Activated naive CD4-positive, alpha-beta T cell treated with anti-CD3 and anti-CD28 coated beads, Interleukin-2, amount 10 ng/mL, durations not matched to agents 7 days and 5 days (primary cell): ENCODE measurements at regions not wholly inside any gene's neighbourhood (a gene's known extent, or its start where the extent isn't known, plus 50 kb on each side); places are given as distances from the start of the nearest gene placed in this dataset.
"Not testable (repeated sequence)": the region's sequence is repeated elsewhere in the genome, so short reads cannot be mapped to it uniquely, and the experiment has no call there.

Source experiments
- CTCF ChIA-PET: fragments of 350-600 bp; sonication (Branson Sonifier 250); formaldehyde crosslinking; loops from one replicate; lab custom pipeline; 2021; ENCODE audit warnings: antibody characterized with exemption; lab: Charles Lee
- DNase-seq: peaks from one replicate; pipeline ENCODE4 v3.0.0-alpha.2; 2020
- H3K27ac Mint-ChIP-seq: one replicate; pipeline ENCODE4 v1.8.0; 2021; ENCODE audit warnings: mild to moderate bottlenecking, moderate library complexity, mixed read lengths
- H3K27me3 Mint-ChIP-seq: one replicate; pipeline ENCODE4 v1.8.0; 2021; ENCODE audit warnings: mild to moderate bottlenecking, mixed read lengths
- H3K36me3 Mint-ChIP-seq: one replicate; pipeline ENCODE4 v1.8.0; 2021; ENCODE audit warnings: mixed read lengths
- H3K4me1 Mint-ChIP-seq: one replicate; pipeline ENCODE4 v1.8.0; 2021; ENCODE audit warnings: mixed read lengths
- H3K4me3 Mint-ChIP-seq: one replicate; pipeline ENCODE4 v1.8.0; 2021; ENCODE audit warnings: mild to moderate bottlenecking, moderate library complexity, mixed read lengths
- H3K9me3 Mint-ChIP-seq: one replicate; pipeline ENCODE4 v1.8.0; 2021; ENCODE audit warnings: mixed read lengths

DNA sequence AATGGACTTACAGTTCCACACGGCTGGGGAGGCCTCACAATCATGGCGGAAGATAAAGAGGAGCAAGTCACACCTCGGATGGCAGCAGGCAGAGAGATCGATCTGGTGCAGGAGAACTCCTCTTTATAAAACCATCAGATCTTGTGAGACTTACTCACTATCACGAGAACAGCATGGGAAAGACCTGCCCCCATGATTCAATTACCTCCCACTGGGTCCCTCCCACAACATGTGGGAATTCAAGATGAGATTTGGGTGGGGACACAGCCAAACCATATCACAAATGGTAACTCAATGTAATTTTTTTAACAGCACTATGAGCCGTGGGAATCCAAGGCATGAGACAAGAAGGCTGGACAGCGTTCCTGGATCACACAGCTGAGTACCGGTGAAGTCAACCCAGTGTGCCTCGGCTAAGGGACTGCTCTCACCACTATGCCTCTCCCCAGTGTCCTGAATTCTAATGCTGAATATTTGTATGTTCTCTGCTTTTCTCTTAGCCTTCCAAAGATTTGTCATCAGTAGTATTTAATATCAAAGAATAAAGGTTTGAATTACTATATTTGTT is 84.3 kb downstream of the IRS2 start:
- CTCF ChIA-PET, H3K27ac Mint-ChIP-seq, H3K36me3 Mint-ChIP-seq, H3K9me3 Mint-ChIP-seq, H3K4me1 Mint-ChIP-seq, H3K4me3 Mint-ChIP-seq, DNase-seq: not testable (repeated sequence)
- peaks cover 35% of the 10 kb centered on the region for H3K27me3 Mint-ChIP-seq

DNA sequence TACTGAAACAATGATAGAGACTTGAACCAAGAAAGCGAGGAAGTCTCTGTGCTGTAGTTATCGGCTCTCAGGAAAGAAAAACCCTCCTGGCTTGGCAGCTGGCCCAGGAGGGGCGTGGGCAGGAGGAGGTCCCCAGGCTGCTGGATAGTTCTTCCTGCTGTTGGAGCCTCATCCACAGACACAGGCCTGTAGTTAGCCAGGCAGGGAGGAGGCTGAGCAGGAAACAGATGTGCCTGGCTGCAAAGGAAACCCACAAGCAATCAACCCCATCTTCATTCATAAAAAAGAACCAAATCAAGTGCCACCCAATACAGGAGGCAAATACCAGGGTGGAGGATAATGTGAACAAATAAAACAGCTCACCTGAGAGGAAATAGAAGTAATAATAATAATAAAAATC is 86.2 kb downstream of the IRS2 start:
- H3K9me3 Mint-ChIP-seq = no peaks in the 10 kb centered on the region
- DNase-seq = no peak
- H3K27ac Mint-ChIP-seq = no peak overlapping the region
- CTCF ChIA-PET = no interaction called here
- no peaks in the 10 kb centered on the region for H3K36me3 Mint-ChIP-seq
- peaks cover 4% of the 10 kb centered on the region for H3K4me1 Mint-ChIP-seq
- no peak overlapping the region for H3K4me3 Mint-ChIP-seq
- peaks cover 22% of the 10 kb centered on the region for H3K27me3 Mint-ChIP-seq

DNA sequence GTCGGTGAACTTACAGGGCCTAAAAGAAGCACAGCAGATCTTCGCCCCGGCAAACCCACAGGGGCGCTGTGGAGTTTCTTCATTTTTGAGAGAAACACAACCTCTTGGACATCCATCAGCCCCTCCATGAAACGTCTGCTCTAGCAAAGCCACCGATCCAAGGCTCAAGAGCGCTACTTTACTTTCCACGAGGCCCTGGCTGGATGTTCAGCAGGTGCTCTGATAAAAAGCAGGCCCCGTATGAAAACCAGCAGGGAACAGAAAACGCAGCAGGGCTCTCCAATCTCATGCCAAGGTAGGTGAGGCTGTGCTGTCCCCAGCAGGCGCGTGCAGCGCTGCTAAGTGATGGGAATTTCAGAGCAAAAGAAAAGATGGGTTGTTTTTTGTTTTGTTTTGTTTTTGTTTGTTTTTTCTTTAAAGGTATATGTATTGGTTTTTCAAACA is 86.7 kb downstream of the IRS2 start:
- CTCF ChIA-PET = no interaction called here
- no peak for DNase-seq
- H3K27me3 Mint-ChIP-seq = peaks cover 17% of the 10 kb centered on the region
- H3K9me3 Mint-ChIP-seq = no peaks in the 10 kb centered on the region
- no peaks in the 10 kb centered on the region for H3K36me3 Mint-ChIP-seq
- no peak overlapping the region for H3K27ac Mint-ChIP-seq
- H3K4me3 Mint-ChIP-seq = no peak overlapping the region
- H3K4me1 Mint-ChIP-seq = no peaks in the 10 kb centered on the region

DNA sequence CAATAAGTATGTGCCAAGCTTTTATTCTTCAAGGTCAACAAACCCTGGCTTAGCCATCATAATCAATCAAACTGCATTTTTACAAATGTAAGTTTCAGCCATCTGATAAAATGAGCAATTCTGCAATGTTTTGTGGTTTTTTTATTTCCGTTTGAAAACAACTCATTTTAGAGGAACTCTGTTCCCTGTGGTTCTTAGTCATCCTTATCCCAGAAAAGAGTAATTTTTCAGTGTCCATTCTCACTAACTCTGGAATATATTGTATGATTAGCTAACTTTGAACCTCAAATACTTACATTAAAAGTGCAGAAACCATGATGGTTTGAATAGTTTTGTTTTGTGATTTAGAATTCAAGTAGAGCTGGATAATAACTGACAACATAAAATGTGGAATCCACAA is 87.6 kb downstream of the IRS2 start:
- no peak overlapping the region for H3K27ac Mint-ChIP-seq
- H3K27me3 Mint-ChIP-seq = peaks cover 8% of the 10 kb centered on the region
- H3K4me1 Mint-ChIP-seq = no peaks in the 10 kb centered on the region
- CTCF ChIA-PET = no interaction called here
- H3K4me3 Mint-ChIP-seq = no peak overlapping the region
- H3K36me3 Mint-ChIP-seq = no peaks in the 10 kb centered on the region
- DNase-seq = no peak
- no peaks in the 10 kb centered on the region for H3K9me3 Mint-ChIP-seq

DNA sequence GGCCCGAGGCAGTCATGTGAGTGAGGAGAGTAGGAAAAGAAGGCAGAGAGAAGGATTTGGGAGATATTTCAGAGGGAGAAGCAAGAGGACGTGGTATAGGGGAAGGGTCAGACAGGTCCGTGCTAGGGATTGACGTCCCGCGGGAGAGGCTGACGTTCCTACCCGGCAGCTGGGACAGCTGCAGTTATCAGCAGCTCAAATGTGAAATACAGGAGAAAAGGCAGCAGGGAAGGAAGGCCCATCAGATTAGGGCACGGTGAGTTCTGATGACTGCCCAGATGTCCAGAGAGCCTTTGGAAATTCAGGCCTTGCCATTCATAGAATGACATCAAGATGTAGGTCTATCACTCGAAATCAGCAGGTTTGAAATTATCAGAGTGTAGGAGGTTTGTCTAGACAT is 88.4 kb downstream of the IRS2 start:
- Mint-ChIP-seq H3K36me3 (no peaks in the 10 kb centered on the region), H3K9me3 (no peaks in the 10 kb centered on the region), H3K4me3 (no peak overlapping the region), H3K27ac (no peak overlapping the region), H3K4me1 (no peaks in the 10 kb centered on the region), H3K27me3 (peaks cover 7% of the 10 kb centered on the region)
- no peak for DNase-seq
- CTCF ChIA-PET = interaction anchor here (1.1 kb wide), 1 partner anchor 270 kb away, joined by 3 read pairs; no protein-coding TSS in a partner anchor

DNA sequence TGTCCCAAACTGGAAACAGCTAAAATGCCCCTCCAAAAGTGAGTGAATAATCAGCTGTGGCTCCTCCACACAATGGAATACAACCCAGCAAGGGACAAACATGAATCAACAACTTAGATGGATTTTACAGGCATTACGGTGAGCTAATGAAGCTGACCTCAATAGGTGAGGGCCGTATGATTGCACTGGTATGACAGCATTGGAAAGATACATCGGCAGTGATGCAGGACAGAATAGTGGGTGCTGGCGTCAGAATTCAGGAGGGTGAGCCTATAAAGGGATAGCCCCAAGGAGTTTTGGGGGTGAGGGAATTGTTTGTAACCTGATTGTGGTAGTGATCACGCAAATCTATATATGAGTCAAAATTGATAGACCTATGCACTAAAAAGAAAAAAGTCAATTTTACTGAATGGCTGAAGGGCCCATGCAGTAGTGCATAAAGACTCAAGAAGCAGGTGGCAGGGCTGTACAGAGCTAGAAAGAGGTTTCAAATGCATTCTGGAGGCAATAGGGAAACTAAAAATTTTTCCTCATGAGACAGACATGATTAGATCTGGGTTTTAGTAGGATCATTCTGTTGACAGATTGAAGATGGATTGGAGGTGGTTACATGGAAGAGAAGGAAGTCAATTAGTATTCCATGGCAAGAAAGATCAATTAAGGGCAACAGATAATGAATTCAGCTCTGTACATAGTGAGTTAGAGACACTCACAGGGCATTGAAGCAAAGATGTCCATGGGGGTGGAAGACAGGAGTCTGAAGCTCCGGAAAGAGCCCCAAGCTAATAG is 90.8 kb downstream of the IRS2 start:
- no peak overlapping the region for H3K4me3 Mint-ChIP-seq
- no peaks in the 10 kb centered on the region for H3K9me3 Mint-ChIP-seq
- H3K36me3 Mint-ChIP-seq = no peaks in the 10 kb centered on the region
- H3K4me1 Mint-ChIP-seq = no peaks in the 10 kb centered on the region
- no peak for DNase-seq
- CTCF ChIA-PET = interaction anchor here (1.2 kb wide), 1 partner anchor 8 kb away, joined by 3 read pairs; no protein-coding TSS in a partner anchor
- H3K27me3 Mint-ChIP-seq = peaks cover 7% of the 10 kb centered on the region
- H3K27ac Mint-ChIP-seq = no peak overlapping the region

DNA sequence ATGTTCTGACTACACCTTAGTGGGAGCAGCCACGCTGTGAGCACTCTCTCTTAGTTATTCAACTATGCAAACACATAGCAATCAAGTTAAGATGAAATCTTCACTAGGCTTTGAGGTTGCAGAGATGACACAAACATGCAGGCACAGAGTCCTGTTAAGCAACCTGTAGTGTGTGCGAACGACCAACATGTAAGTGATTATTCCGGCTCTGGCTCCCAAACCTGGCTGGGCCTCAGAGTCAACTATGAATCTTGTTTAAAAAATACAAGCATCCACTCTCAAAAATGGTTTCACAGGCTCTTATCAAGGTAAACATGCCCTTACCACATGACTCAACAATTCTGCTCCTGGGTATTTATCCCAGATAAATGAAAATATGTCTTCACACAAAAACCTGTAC is 91.4 kb downstream of the IRS2 start:
- Mint-ChIP-seq H3K9me3 (no peaks in the 10 kb centered on the region), H3K4me1 (no peaks in the 10 kb centered on the region), H3K36me3 (no peaks in the 10 kb centered on the region), H3K27me3 (peaks cover 7% of the 10 kb centered on the region), H3K27ac (no peak overlapping the region), H3K4me3 (no peak overlapping the region)
- DNase-seq = no peak
- CTCF ChIA-PET = interaction anchor here (1.2 kb wide), 1 partner anchor 9 kb away, joined by 3 read pairs; no protein-coding TSS in a partner anchor

DNA sequence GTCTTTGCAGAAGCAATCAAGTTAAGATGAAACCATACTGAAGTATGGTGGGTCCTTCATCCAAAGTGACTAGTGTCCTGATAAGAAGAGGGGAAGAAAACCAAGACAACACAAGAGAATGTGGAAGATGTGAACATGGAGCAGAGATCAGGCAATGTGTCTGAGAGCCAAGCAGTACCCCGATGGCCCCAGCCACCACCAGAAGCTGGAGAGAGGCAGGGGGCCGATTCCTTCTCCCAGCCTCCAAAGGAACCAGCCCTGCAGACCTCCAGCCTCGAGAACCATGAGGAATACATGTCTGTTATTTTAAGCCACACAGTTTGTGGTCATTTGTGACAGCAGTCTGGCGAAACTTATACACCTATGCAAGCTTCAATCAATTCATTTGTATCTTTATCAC is 93.2 kb downstream of the IRS2 start:
- Mint-ChIP-seq H3K36me3 (no peaks in the 10 kb centered on the region), H3K27ac (no peak overlapping the region), H3K4me1 (no peaks in the 10 kb centered on the region), H3K9me3 (no peaks in the 10 kb centered on the region), H3K4me3 (no peak overlapping the region), H3K27me3 (peaks cover 7% of the 10 kb centered on the region)
- no peak for DNase-seq
- CTCF ChIA-PET = no interaction called here

DNA sequence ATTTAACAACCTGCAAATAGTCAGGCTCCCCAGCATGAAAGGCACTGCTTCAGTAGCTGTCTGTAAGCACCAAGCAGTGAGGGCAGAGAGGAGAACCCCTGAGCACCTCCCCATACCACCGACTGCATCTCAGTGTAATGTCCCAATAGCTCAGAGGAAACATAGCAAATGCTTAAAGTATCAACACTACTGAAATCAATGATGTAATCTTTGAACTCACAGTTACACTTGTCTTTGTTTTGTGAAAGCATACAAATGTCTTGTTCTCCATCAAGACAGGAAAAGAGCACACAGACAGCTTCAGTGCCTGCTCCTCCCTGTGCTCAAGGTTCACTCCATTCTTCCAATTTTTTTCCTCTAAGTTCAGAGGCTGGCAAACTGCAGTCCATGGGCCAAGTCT is 94.7 kb downstream of the IRS2 start:
- DNase-seq = no peak
- CTCF ChIA-PET = no interaction called here
- Mint-ChIP-seq H3K4me1 (no peaks in the 10 kb centered on the region), H3K4me3 (no peak overlapping the region), H3K36me3 (no peaks in the 10 kb centered on the region), H3K27me3 (peaks cover 3% of the 10 kb centered on the region), H3K27ac (no peak overlapping the region), H3K9me3 (no peaks in the 10 kb centered on the region)

DNA sequence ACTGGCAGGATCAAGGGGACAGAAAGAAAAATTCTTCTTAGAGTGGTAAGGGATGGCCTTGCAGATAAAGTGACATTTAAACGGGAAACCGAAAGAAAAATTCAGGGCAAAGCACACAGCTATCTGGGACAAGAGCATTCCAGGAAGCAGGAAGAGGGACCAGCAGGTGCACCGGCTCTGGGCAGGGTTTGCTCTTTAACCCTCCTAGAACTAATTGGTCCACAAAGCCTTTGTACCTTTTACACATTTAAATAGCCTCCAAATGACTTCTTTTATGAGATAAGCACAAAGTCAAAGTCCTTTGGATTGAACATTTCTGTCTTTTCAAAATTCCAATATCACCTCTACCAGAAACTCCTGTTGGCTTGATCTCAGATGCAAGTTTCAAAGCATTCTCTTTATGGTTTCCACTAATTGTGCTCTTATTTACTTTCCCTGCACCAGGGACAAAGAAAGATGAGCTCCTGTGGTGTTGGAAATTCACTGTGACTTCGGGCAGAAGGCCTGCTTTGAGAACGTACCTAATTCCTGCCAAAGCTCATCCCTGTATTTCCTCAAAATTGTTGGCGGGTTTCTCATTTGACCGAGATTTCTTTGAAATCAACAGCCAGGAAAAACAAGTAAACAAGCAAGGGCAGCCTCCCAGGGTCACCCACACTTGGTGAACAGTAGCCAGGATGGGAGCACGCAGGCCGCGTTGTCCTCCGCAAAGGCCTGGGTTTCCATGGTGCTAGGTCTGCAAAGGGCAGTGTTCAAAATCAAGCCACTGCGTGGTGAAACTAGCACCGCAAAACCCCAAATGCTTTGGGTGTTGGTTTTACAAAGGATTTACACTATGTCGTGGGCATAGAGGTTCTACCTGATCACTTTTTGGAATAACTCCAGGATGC is 98.6 kb downstream of the IRS2 start:
- Mint-ChIP-seq H3K27ac (no peak overlapping the region), H3K36me3 (no peaks in the 10 kb centered on the region), H3K9me3 (no peaks in the 10 kb centered on the region), H3K4me3 (no peak overlapping the region), H3K27me3 (peaks cover 5% of the 10 kb centered on the region), H3K4me1 (no peaks in the 10 kb centered on the region)
- DNase-seq = no peak
- CTCF ChIA-PET = no interaction called here

DNA sequence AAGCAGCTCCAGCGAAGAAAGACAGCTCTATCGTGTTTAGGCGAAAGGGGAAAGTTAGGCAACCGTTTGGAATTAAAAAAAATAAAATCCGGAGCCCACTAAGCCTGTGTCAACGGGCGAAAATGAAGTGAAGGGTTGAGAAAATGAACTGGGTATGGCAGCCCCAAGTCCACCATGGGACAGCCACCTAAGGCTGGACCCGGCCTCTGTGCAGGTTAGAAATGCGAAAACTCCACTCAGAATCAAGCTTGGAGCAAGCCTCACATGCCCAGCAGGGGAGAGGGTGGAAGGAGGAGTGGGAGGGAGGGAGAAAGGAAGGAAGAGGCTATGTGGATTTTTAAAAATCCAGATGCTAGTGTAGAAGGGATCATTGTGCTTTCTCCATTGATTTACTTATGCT is 101.2 kb downstream of the IRS2 start:
- Mint-ChIP-seq H3K27ac (no peak overlapping the region), H3K36me3 (no peaks in the 10 kb centered on the region), H3K27me3 (peaks cover 11% of the 10 kb centered on the region), H3K4me1 (no peaks in the 10 kb centered on the region), H3K9me3 (no peaks in the 10 kb centered on the region), H3K4me3 (no peak overlapping the region)
- CTCF ChIA-PET = no interaction called here
- DNase-seq = no peak

DNA sequence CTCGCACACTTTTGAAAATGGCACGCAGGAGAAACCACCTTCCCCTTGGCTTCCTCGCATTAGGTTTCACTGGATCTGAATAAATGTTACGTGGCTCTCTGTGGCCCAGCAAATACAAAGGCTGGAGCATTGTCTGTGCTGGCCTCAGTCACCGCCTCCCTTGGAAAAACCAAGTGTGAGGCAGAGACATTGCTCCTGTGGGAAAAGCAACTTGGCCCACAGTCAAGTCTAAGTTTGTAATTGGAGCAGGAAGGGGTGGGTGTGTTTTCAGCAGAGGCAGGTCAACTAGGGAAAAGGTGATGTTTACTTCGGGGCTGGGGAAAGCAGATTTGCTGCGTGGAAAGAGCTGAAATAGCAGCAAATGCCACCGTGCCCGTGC is 101.6 kb downstream of the IRS2 start:
- H3K36me3 Mint-ChIP-seq = no peaks in the 10 kb centered on the region
- CTCF ChIA-PET = no interaction called here
- no peak for DNase-seq

DNA sequence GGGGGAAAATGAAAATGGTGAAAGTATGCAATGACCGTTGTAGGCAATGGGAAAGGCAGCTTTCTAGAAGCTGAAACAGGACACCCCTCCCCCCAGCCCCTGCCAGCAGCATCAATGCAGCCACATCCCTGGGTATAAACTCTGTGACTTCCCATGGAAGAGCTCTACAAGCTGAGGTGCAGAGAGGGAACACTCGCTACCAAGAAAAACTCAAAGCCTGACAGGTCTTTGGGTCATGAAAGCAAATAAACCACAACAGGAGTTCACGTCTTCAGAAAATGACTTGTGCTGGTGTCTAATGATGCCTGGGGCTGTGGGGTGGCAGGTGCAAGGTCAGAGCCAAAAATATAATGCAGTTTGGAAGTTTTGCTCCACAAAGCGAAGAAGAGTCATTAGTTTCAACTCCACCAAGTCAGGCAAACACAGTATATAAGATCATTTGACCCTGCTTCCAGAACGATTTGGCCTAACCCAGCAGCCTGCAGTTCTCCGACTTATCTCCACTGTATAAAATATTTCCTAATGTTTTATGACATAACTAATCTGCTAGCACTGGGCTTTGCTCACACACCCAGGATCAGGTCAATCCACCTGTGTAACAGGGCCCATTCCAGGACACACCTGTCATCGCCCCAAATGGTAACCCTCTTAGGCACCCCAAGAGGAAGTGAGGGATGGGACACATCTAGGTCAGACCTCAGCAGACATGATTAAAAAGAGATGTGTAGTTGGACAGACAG is 102.1 kb downstream of the IRS2 start:
- CTCF ChIA-PET = no interaction called here
- H3K36me3 Mint-ChIP-seq = no peaks in the 10 kb centered on the region
- H3K27ac Mint-ChIP-seq = no peak overlapping the region
- no peak overlapping the region for H3K4me3 Mint-ChIP-seq
- no peak for DNase-seq
- H3K27me3 Mint-ChIP-seq = peaks cover 11% of the 10 kb centered on the region
- no peaks in the 10 kb centered on the region for H3K9me3 Mint-ChIP-seq
- no peaks in the 10 kb centered on the region for H3K4me1 Mint-ChIP-seq

More for the DNA sequence above, 101.6 kb downstream of the IRS2 start:
- Mint-ChIP-seq H3K27ac (no peak overlapping the region), H3K4me1 (no peaks in the 10 kb centered on the region), H3K4me3 (no peak overlapping the region), H3K9me3 (no peaks in the 10 kb centered on the region), H3K27me3 (peaks cover 11% of the 10 kb centered on the region)
